ENCODE measurements at regions not wholly inside any gene's neighbourhood (a gene's known extent, or its start where the extent isn't known, plus 50 kb on each side); places are given as distances from the start of the nearest gene placed in this dataset.

DNA sequence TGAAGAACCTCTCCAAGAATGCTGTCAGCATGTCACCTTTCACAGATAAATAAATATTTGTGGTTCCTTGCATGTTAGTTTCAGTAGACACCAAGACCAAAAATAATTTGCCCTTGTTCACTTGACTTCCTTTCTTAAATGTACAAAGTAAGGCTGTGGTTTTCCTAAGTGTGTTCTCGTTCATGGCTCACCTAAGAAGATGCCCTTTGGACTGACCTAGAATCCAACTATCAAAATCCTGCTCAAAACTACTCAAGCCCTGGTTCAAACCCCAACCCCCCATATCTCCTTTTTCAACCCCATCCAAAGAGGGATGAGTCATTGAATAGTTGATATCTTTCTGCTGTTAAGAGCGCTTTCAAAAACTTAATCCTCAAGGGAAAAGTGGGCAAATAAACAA lies 247.8 kb upstream of the ZNF507 start:
- Histone ChIP-seq H2AK9ac (replicated peaks; ENCODE audit: low read depth, low read length, poor library complexity) (no peak overlapping the region), H3K18ac (ENCODE audit: low read depth, low read length) (no peak overlapping the region), H3K23ac (ENCODE audit: low read depth, low read length) (no peak overlapping the region), H4K8ac (ENCODE audit: low read depth in 2 of 2, low read length in 2 of 2) (no peak overlapping the region), H3K9me1 (ENCODE audit: insufficient read depth, low read length) (no peaks in the 10 kb centered on the region), H3K14ac (replicated peaks; ENCODE audit: low read depth, low read length) (no peak overlapping the region), H3K56ac (ENCODE audit: extremely low read depth, insufficient read depth, low read length) (no peak overlapping the region), H2BK120ac (ENCODE audit: low read depth, low read length) (no peak overlapping the region), H3K9ac (ENCODE audit: low read depth, low read length) (no peak overlapping the region), H3K4me3 (ENCODE audit: insufficient read depth, low read depth, low read length) (no peak overlapping the region), H2BK5ac (ENCODE audit: low read depth, low read length, poor library complexity, severe bottlenecking) (no peak overlapping the region), H3K4me2 (ENCODE audit: low read depth, low read length) (no peak overlapping the region), H3K27me3 (ENCODE audit: control insufficient read depth, insufficient read depth, low read length) (no peaks in the 10 kb centered on the region), H4K5ac (ENCODE audit: low read depth, low read length) (no peak overlapping the region), H2AFZ (replicated peaks; ENCODE audit: low read length, poor library complexity) (no peak overlapping the region), H3K27ac (ENCODE audit: insufficient read depth, low read length) (no peak overlapping the region), H3K36me3 (ENCODE audit: control insufficient read depth, insufficient read depth, low read length) (no peaks in the 10 kb centered on the region), H3K9me3 (ENCODE audit: control insufficient read depth, insufficient read depth, low read length) (peaks cover 6% of the 10 kb centered on the region), H3K4ac (ENCODE audit: low read depth, low read length) (no peak overlapping the region), H2AK5ac (ENCODE audit: low read depth, low read length) (no peak overlapping the region), H3K79me1 (ENCODE audit: low read depth in 1 of 2, low read length in 2 of 2) (no peaks in the 10 kb centered on the region), H2BK15ac (ENCODE audit: low read depth, low read length) (no peak overlapping the region), H2BK20ac (ENCODE audit: low read depth, low read length) (no peak overlapping the region), H4K20me1 (ENCODE audit: insufficient read depth, low read length) (no peaks in the 10 kb centered on the region), H3K4me1 (ENCODE audit: control insufficient read depth, insufficient read depth, low read length) (no peaks in the 10 kb centered on the region), H4K91ac (ENCODE audit: insufficient read depth, low read depth, low read length) (no peak overlapping the region)
- in situ Hi-C loops (cut with MboI; ENCODE audit: low sequenced_read_pairs): no loop called here
- ChIA-PET POLR2A (ENCODE audit: unreplicated experiment) (no interaction called here), CTCF (no interaction called here)
- DNase-seq (no peak), ATAC-seq (ENCODE audit: low read depth) (no peak)
- dilution Hi-C loops (cut with HindIII; ENCODE audit: low sequenced_read_pairs, unreplicated experiment): no loop called here
- WGBS, 2 experiments (ENCODE audit: extremely low coverage in 2 of 2, insufficient read length in 1 of 2): no CpG with 5 or more reads among the region's 2 CpGs
- no peak for TF ChIP-seq RFX5 (IDR thresholded peaks at IDR 0.05; ENCODE audit: low read depth, low read length)
- no TSS peak for BruUV-seq (replicated peaks)
- intact Hi-C loops (cut with micrococcal nuclease): no loop called here

Data from IMR-90 (cell line).